ENCODE measurements at regions not wholly inside any gene's neighbourhood (a gene's known extent, or its start where the extent isn't known, plus 50 kb on each side); places are given as distances from the start of the nearest gene placed in this dataset.

GRCh38 chr11:13868710-13869397, 93.7 kb upstream of the SPON1 start:
- no peak for TF ChIP-seq CTCF (IDR thresholded peaks at IDR 0.05 in 8 of 11, conservative IDR thresholded peaks at IDR 0.05 in 3 of 11)
- no peak for TF ChIP-seq POLR2A (IDR thresholded peaks at IDR 0.05)

All from spleen (tissue), 7 donors.